H1 (cell line): ENCODE measurements at regions not wholly inside any gene's neighbourhood (a gene's known extent, or its start where the extent isn't known, plus 50 kb on each side); places are given as distances from the start of the nearest gene placed in this dataset.

Source experiments
- BRCA1 ChIP-seq: IDR thresholded peaks from 2 replicates; pipeline ENCODE4 v1.6.1; 2012; ENCODE audit warnings: low read depth, low read length, improper control_type of control experiment
- CBX8 ChIP-seq: fragments of 300-800, 300-1000 bp; sonication (generic); IDR thresholded peaks from 2 replicates; pipeline ENCODE4 v1.7.1; 2016; ENCODE audit warnings: low read depth, low read length, borderline replicate concordance
- CHD1 ChIP-seq: IDR thresholded peaks from 2 replicates; pipeline ENCODE4 v1.6.1; 2012; ENCODE audit warnings: low read depth, low read length, improper control_type of control experiment
- CHD2 ChIP-seq: IDR thresholded peaks from 2 replicates; pipeline ENCODE4 v1.6.1; 2012; ENCODE audit warnings: low read length, improper control_type of control experiment
- CTBP2 ChIP-seq: IDR thresholded peaks from 2 replicates; pipeline ENCODE4 v1.7.0; 2011; ENCODE audit warnings: borderline replicate concordance, mild to moderate bottlenecking, moderate library complexity, mixed read lengths, low read length; ENCODE audit not compliant: insufficient read depth, insufficient read length
- EZH2 ChIP-seq: fragments of 200-600 bp; sonication (generic); IDR thresholded peaks from 2 replicates; pipeline ENCODE4 v1.7.1; 2012; ENCODE audit warnings: low read depth, mild to moderate bottlenecking, moderate library complexity, low read length, inconsistent platforms; ENCODE audit not compliant: severe bottlenecking
- JUND ChIP-seq: IDR thresholded peaks from 2 replicates; pipeline ENCODE4 v1.6.1; 2011; ENCODE audit warnings: mild to moderate bottlenecking, improper control_type of control experiment, low read length
- NRF1 ChIP-seq: IDR thresholded peaks from 2 replicates; pipeline ENCODE4 v1.6.1; 2011; ENCODE audit warnings: mild to moderate bottlenecking, low read depth, low read length, improper control_type of control experiment
- PHF8 ChIP-seq: fragments of 200-600 bp; sonication (generic); conservative IDR thresholded peaks from 2 replicates; pipeline ENCODE4 v1.7.1; 2012; ENCODE audit warnings: low read depth, mild to moderate bottlenecking, inconsistent platforms, low read length, moderate library complexity
- POLR2A ChIP-seq, 2 experiments: IDR thresholded peaks; 1 replicate in 1 of 2; 2 replicates in 1 of 2; pipeline ENCODE4 v1.6.1; 2011; ENCODE audit warnings: low read depth in 2 of 2, low read length in 2 of 2, mild to moderate bottlenecking in 2 of 2; ENCODE audit errors: control extremely low read depth in 1 of 2
- RFX5 ChIP-seq: IDR thresholded peaks from 2 replicates; pipeline ENCODE4 v1.6.1; 2011; ENCODE audit warnings: low read depth, low read length, improper control_type of control experiment, borderline replicate concordance
- SP2 ChIP-seq: IDR thresholded peaks from 2 replicates; pipeline ENCODE4 v1.6.1; 2012; ENCODE audit warnings: mild to moderate bottlenecking, low read length, inconsistent platforms
- SRF ChIP-seq: IDR thresholded peaks from 2 replicates; pipeline ENCODE4 v1.6.1; 2011; ENCODE audit warnings: mild to moderate bottlenecking, low read depth, low read length, moderate library complexity
- TBP ChIP-seq: IDR thresholded peaks from 2 replicates; pipeline ENCODE4 v1.6.1; 2011; ENCODE audit warnings: low read depth, low read length, improper control_type of control experiment
- TEAD4 ChIP-seq: IDR thresholded peaks from 2 replicates; pipeline ENCODE4 v1.6.1; 2012; ENCODE audit warnings: low read depth, low read length, inconsistent platforms, mixed read lengths
- ZNF274 ChIP-seq: IDR thresholded peaks from 2 replicates; pipeline ENCODE4 v1.7.0; 2012; ENCODE audit warnings: low read length, borderline replicate concordance; ENCODE audit errors: extremely low read depth
- TF ChIP-seq, protein P1 (sequence below): IDR thresholded peaks from 2 replicates; pipeline ENCODE4 v1.6.1; 2012; ENCODE audit warnings: inconsistent platforms
- TF ChIP-seq, protein P2 (sequence below), 3 experiments: IDR thresholded peaks; 1 replicate in 2 of 3; 2 replicates in 1 of 3; pipeline versions ENCODE4 v1.5.1 to v1.6.1; 2011; ENCODE audit warnings: low read length in 3 of 3, mild to moderate bottlenecking in 3 of 3, inconsistent platforms in 2 of 3, low read depth in 1 of 3, moderate library complexity in 1 of 3; ENCODE audit not compliant: insufficient read depth in 1 of 3; ENCODE audit errors: control extremely low read depth in 1 of 3

DNA sequence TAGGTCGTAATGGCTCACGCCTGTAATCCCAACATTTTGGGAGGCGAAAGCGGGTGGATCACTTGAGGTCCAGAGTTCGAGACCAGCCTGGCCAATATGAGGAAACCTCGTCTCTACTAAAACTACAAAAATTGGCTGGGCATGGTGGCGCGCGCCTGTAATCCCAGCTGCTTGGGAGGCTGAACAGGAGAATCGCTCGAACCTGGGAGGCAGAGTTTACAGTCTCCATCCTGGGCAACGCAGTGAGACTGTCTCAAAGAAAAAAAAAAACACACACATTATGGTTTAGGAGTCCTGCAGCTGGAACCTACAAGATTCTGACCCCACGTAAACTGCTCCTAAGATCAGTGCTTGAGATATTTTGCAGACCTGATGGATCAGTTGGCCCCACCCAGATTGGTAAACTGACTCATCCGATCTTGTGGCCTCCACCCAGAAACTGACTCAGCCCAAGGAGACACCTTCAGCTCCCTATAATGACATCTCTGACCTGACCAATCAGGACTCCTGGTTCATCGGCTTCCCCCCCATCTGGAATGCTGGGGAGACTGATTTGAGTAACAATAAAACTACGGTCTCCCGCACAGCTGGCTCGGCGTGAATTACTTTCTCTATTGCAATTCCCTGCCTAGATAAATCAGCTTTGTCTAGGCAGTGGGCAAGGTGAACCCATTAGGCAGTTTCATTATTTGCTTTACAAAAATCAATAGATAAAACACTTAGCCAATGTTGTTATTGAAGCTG is 96.2 kb upstream of the BTN3A2 start (continued):
- TF ChIP-seq, protein P1, sequence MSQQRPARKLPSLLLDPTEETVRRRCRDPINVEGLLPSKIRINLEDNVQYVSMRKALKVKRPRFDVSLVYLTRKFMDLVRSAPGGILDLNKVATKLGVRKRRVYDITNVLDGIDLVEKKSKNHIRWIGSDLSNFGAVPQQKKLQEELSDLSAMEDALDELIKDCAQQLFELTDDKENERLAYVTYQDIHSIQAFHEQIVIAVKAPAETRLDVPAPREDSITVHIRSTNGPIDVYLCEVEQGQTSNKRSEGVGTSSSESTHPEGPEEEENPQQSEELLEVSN = no peak
- no peak for TF ChIP-seq CHD2
- TF ChIP-seq, protein P2, sequence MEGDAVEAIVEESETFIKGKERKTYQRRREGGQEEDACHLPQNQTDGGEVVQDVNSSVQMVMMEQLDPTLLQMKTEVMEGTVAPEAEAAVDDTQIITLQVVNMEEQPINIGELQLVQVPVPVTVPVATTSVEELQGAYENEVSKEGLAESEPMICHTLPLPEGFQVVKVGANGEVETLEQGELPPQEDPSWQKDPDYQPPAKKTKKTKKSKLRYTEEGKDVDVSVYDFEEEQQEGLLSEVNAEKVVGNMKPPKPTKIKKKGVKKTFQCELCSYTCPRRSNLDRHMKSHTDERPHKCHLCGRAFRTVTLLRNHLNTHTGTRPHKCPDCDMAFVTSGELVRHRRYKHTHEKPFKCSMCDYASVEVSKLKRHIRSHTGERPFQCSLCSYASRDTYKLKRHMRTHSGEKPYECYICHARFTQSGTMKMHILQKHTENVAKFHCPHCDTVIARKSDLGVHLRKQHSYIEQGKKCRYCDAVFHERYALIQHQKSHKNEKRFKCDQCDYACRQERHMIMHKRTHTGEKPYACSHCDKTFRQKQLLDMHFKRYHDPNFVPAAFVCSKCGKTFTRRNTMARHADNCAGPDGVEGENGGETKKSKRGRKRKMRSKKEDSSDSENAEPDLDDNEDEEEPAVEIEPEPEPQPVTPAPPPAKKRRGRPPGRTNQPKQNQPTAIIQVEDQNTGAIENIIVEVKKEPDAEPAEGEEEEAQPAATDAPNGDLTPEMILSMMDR (IDR thresholded peaks at IDR 0.05; ENCODE audit: control extremely low read depth in 1 of 3, insufficient read depth in 1 of 3, low read depth in 1 of 3, low read length in 3 of 3) = no peak
- TF ChIP-seq CBX8 = no peak
- TF ChIP-seq TBP = peak; percentile 54; the same call in 1 of the 2 replicates
- no peak for TF ChIP-seq PHF8
- no peak for TF ChIP-seq NRF1
- peak; percentile 67 to 86 for TF ChIP-seq POLR2A (IDR thresholded peaks at IDR 0.05; ENCODE audit: control extremely low read depth in 1 of 2, low read depth in 2 of 2, low read length in 2 of 2)
- no peak for TF ChIP-seq ZNF274
- TF ChIP-seq EZH2 = no peak
- TF ChIP-seq RFX5 = no peak
- TF ChIP-seq SRF = no peak
- TF ChIP-seq SP2 = no peak
- TF ChIP-seq TEAD4 = peak; percentile 87; the same call in 1 of the 2 replicates
- TF ChIP-seq JUND = peak; percentile 55; the same call in 1 of the 2 replicates
- no peak for TF ChIP-seq CTBP2
- no peak for TF ChIP-seq BRCA1
- no peak; the same call in 1 of the 2 replicates for TF ChIP-seq CHD1
